Type B pancreatic cell (in vitro differentiated cells): ENCODE measurements at regions not wholly inside any gene's neighbourhood (a gene's known extent, or its start where the extent isn't known, plus 50 kb on each side); places are given as distances from the start of the nearest gene placed in this dataset.

Experiments used
- DNase-seq: peaks from one replicate; pipeline ENCODE4 v3.0.0; 2021; ENCODE audit warnings: mixed read lengths; ENCODE audit not compliant: unreplicated experiment; ENCODE audit errors: extremely low spot score
- H3K27ac Mint-ChIP-seq: 2 replicates; pipeline ENCODE4 v1.8.0; 2021; ENCODE audit warnings: mild to moderate bottlenecking, mixed read lengths
- H3K27me3 Mint-ChIP-seq: 2 replicates; pipeline ENCODE4 v1.8.0; 2021; ENCODE audit warnings: mixed read lengths
- H3K36me3 Mint-ChIP-seq: 2 replicates; pipeline ENCODE4 v1.8.0; 2021; ENCODE audit warnings: mixed read lengths
- H3K4me1 Mint-ChIP-seq: one replicate; pipeline ENCODE4 v1.8.0; 2021; ENCODE audit warnings: mixed read lengths; ENCODE audit not compliant: unreplicated experiment
- H3K4me3 Mint-ChIP-seq: 2 replicates; pipeline ENCODE4 v1.8.0; 2021; ENCODE audit warnings: mild to moderate bottlenecking, mixed read lengths
- H3K9me3 Mint-ChIP-seq: 2 replicates; pipeline ENCODE4 v1.8.0; 2021; ENCODE audit warnings: mixed read lengths
- CTCF ChIP-seq: fragments of 200-600 bp; sonication (generic); conservative IDR thresholded peaks from 2 replicates; pipeline ENCODE4 v1.5.0; 2021; ENCODE audit warnings: antibody characterized with exemption, mild to moderate bottlenecking

DNA sequence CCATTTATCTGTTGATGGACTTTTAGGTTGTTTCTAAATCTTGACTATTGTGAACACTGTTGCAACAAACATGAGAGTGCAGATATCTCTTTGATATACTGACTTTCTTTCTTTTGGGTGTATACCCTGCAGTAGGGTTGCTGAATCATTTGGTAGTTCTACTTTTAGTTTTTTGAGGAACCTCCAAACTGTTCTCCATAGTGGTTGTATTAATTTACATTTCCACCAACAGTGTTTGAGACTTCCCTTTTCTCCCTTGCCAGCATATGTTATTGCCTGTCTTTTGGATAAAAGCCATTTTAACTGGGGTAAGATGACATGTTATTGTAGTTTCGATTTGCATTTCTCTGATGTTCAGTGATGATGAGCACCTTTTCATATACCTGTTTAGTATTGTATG, 330.0 kb downstream of the DDX10 start:
- Mint-ChIP-seq H3K4me3 (no peak overlapping the region), H3K9me3 (peaks cover 3% of the 10 kb centered on the region), H3K27me3 (peaks cover 7% of the 10 kb centered on the region), H3K27ac (no peak overlapping the region), H3K36me3 (no peaks in the 10 kb centered on the region), H3K4me1 (no peaks in the 10 kb centered on the region)
- no peak for DNase-seq
- TF ChIP-seq CTCF, result no peak

GRCh38 chr11:108997826-108998225, 333.0 kb downstream of the DDX10 start:
- Mint-ChIP-seq H3K36me3 (no peaks in the 10 kb centered on the region), H3K27ac (no peak overlapping the region), H3K4me3 (no peak overlapping the region), H3K4me1 (no peaks in the 10 kb centered on the region), H3K9me3 (no peaks in the 10 kb centered on the region), H3K27me3 (peaks cover 3% of the 10 kb centered on the region)
- no peak for DNase-seq
- no peak for TF ChIP-seq CTCF

DNA sequence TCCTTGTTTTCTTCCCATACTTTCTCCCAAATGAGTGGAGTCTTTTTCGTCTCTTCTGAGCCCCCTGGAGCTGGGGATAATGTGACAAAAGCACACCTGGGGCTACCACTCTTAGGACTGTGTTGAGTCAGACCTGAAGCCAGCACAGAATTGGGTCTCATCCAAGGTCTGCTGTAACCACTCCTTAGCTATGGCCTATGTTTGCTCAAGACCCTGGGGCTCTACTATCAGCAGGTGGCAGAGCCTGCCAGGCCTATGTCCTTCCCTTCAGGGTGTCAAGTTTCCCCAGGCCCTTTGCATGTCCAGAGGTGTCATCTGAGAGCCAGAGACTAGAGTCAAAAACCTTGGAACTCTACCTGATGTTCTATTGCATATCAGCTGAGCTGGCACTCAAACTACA, 335.7 kb downstream of the DDX10 start:
- Mint-ChIP-seq H3K4me1 (no peaks in the 10 kb centered on the region), H3K9me3 (no peaks in the 10 kb centered on the region), H3K4me3 (no peak overlapping the region), H3K27ac (no peak overlapping the region), H3K27me3 (peaks cover 3% of the 10 kb centered on the region), H3K36me3 (no peaks in the 10 kb centered on the region)
- DNase-seq, result no peak
- no peak for TF ChIP-seq CTCF

DNA sequence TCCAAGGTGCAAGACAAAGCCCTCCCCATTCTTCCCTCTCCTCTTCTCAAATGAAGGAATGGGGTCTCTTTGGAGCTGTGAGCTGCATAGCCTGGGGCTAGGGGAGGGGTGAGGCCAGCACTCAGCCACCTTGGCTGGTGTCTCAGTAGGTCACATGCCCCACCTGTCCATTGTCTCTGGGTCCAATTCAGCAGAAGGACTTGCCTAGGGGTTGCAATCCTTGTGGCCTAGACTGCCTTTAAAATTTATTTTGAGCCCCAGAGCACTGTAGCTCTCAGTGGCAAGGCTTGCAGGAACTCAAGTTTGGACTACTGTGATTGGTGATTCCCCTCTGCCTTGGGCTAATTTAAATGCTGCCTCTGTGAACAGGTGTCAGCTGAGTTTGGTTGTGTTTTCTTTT, 336.7 kb downstream of the DDX10 start:
- TF ChIP-seq CTCF, result no peak
- Mint-ChIP-seq H3K27me3 (peaks cover 3% of the 10 kb centered on the region), H3K36me3 (no peaks in the 10 kb centered on the region), H3K4me3 (no peak overlapping the region), H3K4me1 (no peaks in the 10 kb centered on the region), H3K9me3 (no peaks in the 10 kb centered on the region), H3K27ac (no peak overlapping the region)
- DNase-seq, result no peak

GRCh38 chr11:109012991-109013390, 348.1 kb downstream of the DDX10 start:
- DNase-seq, result no peak
- Mint-ChIP-seq H3K4me3 (no peak overlapping the region), H3K27ac (no peak overlapping the region), H3K27me3 (peaks cover 5% of the 10 kb centered on the region), H3K9me3 (no peaks in the 10 kb centered on the region), H3K36me3 (no peaks in the 10 kb centered on the region), H3K4me1 (no peaks in the 10 kb centered on the region)
- no peak for TF ChIP-seq CTCF

DNA sequence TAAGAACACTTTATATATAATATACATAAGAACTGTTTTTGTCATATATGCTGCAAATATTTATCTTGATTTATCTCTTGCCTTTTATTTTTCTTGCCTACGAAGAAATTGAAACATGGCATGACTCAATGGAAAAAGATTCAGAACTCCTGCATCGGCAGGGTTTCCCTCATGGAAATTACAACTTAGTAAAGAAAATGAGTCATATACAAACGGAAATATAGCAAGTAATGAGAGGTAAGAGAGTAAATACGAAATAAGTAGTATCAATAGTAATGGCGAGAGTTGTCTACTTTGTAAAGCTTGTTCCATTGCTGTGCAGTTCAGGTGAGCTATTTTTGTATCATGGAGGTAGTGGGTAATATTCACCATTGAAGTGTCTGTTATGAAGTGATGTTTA, 350.4 kb downstream of the DDX10 start:
- Mint-ChIP-seq H3K36me3 (no peaks in the 10 kb centered on the region), H3K4me3 (no peak overlapping the region), H3K9me3 (no peaks in the 10 kb centered on the region), H3K27ac (no peak overlapping the region), H3K4me1 (no peaks in the 10 kb centered on the region), H3K27me3 (peaks cover 16% of the 10 kb centered on the region)
- DNase-seq, result no peak
- TF ChIP-seq CTCF, result no peak
